ENCODE measurements at regions not wholly inside any gene's neighbourhood (a gene's known extent, or its start where the extent isn't known, plus 50 kb on each side); places are given as distances from the start of the nearest gene placed in this dataset.

DNA sequence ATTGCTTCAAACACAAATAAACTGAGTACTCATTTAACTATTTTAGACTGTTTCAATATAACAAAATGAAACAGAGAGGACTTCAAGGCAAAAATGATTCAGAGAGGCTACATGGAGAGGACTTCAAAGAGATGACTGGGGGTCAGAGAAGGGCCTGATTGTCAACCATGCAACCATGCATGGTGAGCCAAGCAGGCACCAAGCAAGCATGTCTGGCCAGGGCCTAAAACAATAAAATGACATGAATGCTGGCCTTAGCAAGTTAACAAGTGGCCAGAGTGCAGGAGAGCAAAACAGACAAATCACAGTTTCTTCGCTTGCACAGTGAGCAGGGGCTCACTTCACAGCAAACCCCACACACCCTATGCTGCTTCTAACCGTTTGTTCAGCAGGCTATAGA, 356.5 kb upstream of the MTPN start:
- TF ChIP-seq, protein P1, sequence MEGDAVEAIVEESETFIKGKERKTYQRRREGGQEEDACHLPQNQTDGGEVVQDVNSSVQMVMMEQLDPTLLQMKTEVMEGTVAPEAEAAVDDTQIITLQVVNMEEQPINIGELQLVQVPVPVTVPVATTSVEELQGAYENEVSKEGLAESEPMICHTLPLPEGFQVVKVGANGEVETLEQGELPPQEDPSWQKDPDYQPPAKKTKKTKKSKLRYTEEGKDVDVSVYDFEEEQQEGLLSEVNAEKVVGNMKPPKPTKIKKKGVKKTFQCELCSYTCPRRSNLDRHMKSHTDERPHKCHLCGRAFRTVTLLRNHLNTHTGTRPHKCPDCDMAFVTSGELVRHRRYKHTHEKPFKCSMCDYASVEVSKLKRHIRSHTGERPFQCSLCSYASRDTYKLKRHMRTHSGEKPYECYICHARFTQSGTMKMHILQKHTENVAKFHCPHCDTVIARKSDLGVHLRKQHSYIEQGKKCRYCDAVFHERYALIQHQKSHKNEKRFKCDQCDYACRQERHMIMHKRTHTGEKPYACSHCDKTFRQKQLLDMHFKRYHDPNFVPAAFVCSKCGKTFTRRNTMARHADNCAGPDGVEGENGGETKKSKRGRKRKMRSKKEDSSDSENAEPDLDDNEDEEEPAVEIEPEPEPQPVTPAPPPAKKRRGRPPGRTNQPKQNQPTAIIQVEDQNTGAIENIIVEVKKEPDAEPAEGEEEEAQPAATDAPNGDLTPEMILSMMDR (IDR thresholded peaks at IDR 0.05; ENCODE audit: low read depth, low read length), result no peak
- H3K4me3 ChIP-seq (replicated peaks in 1 of 2; ENCODE audit: low read depth in 2 of 2, low read length in 2 of 2), result no peak overlapping the region
- no peak for DNase-seq (ENCODE audit: low read depth in 2 of 2)

DNA sequence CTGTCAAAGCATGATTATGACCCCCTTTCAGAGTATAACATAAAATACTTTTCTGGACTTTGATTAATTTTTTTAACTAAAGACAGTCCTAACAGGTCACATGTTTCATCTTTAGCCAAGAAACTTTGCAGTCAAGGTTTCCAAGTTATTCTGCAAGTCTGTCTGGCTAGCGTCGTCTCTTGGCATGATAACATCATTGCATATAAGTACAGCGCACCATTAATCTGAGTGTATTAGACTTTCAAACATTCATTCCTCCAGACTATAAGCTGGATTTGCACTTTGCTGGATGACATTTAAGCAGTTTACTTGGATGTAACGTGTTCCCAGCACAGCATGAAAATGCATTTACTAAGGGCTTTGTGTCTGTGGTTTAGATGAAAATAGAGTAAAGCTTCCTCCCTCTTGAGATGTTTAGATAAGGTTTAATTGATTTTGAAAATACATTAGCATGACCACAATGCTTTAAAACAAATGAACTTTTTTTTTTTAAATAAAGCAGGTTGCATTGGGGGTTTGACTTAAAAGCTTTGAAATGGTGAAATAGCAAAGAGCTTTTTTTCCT, 349.0 kb upstream of the MTPN start:
- no peak for DNase-seq (ENCODE audit: low read depth in 2 of 2)
- TF ChIP-seq, protein P1 (IDR thresholded peaks at IDR 0.05; ENCODE audit: low read depth, low read length), result no peak
- H3K4me3 ChIP-seq (replicated peaks in 1 of 2; ENCODE audit: low read depth in 2 of 2, low read length in 2 of 2), result no peak overlapping the region

DNA sequence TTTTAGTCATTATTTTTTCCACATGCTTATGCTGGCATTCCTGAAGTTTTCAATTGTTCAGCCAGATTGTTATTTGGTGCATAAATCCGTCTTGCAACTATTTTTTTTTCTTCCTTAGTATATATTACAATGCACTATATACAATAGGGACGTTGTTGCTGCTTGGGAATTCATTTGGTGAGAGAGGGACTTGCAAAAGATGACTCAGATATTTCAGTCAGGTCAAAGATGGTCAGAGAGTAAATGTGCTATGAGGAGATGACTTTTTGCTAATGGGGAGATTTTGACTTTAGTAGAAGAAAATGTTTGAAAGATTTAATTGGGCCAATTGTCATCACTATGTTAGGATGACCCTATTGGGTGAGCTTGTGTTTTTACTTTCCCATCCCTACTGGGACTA, 348.4 kb upstream of the MTPN start:
- TF ChIP-seq, protein P1 (IDR thresholded peaks at IDR 0.05; ENCODE audit: low read depth, low read length), result no peak

DNA sequence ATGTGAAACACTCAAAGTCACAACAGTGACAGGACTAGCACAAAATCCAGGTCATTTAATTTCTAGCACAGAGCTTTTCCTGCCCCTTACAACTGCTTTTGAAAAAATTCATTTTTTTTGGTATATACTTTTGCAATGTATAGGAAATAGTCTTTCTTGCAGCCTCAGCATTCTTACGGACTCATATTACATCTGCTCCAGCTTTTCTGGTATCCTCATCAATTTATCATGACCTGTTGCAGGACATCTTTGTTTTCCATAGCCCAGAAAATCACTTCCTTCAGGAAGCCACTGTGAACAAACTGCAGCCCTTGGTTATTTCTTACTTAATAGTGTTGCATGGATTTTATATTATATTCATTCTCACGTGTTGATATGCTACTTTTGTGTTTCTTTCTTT, 347.9 kb upstream of the MTPN start:
- TF ChIP-seq, protein P1 (IDR thresholded peaks at IDR 0.05; ENCODE audit: low read depth, low read length), result no peak

More for the DNA sequence above, 348.4 kb upstream of the MTPN start:
- DNase-seq (ENCODE audit: low read depth in 2 of 2), result no peak
- H3K4me3 ChIP-seq (replicated peaks in 1 of 2; ENCODE audit: low read depth in 2 of 2, low read length in 2 of 2), result no peak overlapping the region

DNA sequence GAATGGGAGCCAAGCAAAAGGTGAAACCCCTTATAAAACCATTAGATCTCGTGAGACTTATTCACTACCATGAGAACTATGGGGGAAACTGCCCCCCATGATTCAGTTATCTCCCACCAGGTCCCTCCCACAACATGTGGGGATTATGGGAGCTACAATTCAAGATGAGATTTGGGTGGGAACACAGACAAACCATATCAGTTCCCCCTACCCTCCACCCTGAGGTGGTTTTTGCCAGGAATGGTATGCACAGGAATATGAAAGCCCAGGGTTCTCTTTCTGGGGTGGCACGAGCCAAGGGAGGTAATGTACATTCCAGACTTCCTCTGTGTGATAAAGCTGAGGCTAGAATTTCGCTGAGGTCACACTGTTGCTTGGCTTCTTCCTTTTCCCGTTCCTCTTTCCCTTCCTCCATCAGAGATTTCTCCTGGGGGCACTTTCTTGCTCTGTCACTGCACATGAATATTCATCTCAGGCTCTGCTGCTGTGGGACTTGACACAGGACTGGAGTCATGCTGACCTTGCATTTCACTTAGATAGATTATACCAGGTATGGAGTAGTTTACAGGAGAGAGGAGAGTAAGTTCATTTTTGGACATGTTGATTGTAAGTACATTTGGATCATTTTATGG, 347.0 kb upstream of the MTPN start:
- no peak overlapping the region for H3K4me3 ChIP-seq (replicated peaks in 1 of 2; ENCODE audit: low read depth in 2 of 2, low read length in 2 of 2)
- DNase-seq (ENCODE audit: low read depth in 2 of 2), result no peak
- TF ChIP-seq, protein P1 (IDR thresholded peaks at IDR 0.05; ENCODE audit: low read depth, low read length), result no peak

More for the DNA sequence above, 347.9 kb upstream of the MTPN start:
- no peak for DNase-seq (ENCODE audit: low read depth in 2 of 2)
- H3K4me3 ChIP-seq (replicated peaks in 1 of 2; ENCODE audit: low read depth in 2 of 2, low read length in 2 of 2), result no peak overlapping the region

DNA sequence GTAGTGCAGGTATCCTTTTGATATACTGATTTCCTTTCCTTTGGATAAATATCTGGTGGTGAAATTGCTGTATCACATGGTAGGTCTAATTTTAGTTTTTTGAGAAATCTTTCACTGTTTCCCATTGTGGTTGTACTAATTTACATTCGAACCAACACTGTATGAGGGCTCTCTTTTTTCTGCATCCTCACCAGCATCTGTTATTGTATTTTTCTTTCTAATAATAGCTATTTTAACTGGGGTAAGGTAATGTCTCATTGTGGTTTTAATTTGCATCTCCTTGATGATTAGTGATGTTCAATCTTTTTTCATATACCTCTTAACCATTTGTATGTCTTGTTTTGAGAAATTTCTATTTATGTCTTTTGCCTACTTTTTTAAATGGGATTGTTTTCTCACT, 335.4 kb upstream of the MTPN start:
- H3K4me3 ChIP-seq (replicated peaks in 1 of 2; ENCODE audit: low read depth in 2 of 2, low read length in 2 of 2), result no peak overlapping the region
- TF ChIP-seq, protein P1 (IDR thresholded peaks at IDR 0.05; ENCODE audit: low read depth, low read length), result no peak
- DNase-seq (ENCODE audit: low read depth in 2 of 2), result no peak

DNA sequence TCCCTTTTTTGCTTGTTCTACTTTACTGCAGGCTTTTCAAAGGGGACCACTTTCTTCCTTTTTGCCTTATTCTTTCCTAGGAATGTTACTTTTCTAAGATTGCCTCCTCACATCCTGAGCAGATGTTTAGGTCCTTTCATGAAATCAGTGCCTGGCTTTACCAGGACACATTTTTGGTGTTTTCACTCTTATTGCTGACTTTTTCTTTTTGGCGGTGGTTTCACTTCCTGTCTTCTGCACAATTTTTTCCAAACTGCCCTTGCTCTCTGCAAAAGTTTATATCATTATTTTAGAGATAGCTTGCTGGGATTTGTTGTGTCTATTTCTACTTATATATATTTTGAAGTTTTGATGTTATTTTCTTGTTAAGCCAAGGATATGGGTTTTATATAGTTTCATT, 332.2 kb upstream of the MTPN start:
- DNase-seq (ENCODE audit: low read depth in 2 of 2), result no peak
- H3K4me3 ChIP-seq (replicated peaks in 1 of 2; ENCODE audit: low read depth in 2 of 2, low read length in 2 of 2), result no peak overlapping the region
- TF ChIP-seq, protein P1 (IDR thresholded peaks at IDR 0.05; ENCODE audit: low read depth, low read length), result no peak
